ENCODE measurements at regions not wholly inside any gene's neighbourhood (a gene's known extent, or its start where the extent isn't known, plus 50 kb on each side); places are given as distances from the start of the nearest gene placed in this dataset.

DNA sequence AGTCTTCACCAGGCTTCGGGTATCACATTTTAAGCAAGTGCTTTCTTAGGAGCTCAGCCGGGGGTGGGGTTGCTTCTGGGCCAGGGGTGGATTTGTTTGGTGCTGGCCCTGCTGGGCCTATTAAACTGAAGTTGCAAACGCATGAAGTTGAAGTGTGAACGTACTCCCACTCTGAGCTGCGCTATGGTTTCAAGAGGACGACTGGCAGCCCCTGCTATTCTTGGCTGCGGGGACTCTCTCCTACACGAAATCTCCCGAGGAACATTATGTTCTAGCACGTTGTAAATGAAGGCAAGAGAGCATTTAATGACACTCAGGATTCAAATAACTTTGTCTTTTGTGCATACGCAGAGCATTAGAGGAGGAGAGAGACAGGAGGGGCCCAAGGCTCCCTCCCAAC lies 401.3 kb upstream of the BOD1L1 start:
- TF ChIP-seq, protein P1, sequence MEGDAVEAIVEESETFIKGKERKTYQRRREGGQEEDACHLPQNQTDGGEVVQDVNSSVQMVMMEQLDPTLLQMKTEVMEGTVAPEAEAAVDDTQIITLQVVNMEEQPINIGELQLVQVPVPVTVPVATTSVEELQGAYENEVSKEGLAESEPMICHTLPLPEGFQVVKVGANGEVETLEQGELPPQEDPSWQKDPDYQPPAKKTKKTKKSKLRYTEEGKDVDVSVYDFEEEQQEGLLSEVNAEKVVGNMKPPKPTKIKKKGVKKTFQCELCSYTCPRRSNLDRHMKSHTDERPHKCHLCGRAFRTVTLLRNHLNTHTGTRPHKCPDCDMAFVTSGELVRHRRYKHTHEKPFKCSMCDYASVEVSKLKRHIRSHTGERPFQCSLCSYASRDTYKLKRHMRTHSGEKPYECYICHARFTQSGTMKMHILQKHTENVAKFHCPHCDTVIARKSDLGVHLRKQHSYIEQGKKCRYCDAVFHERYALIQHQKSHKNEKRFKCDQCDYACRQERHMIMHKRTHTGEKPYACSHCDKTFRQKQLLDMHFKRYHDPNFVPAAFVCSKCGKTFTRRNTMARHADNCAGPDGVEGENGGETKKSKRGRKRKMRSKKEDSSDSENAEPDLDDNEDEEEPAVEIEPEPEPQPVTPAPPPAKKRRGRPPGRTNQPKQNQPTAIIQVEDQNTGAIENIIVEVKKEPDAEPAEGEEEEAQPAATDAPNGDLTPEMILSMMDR (optimal IDR thresholded peaks at IDR 0.05 in 1 of 3, IDR thresholded peaks at IDR 0.05 in 1 of 3, conservative IDR thresholded peaks at IDR 0.05 in 1 of 3; ENCODE audit: extremely low read depth in 1 of 3, insufficient read depth in 2 of 3, low read length in 3 of 3) = no peak
- TF ChIP-seq EZH2 (IDR thresholded peaks at IDR 0.05; ENCODE audit: low read length) = no peak
